B cell (primary cell): ENCODE measurements at regions not wholly inside any gene's neighbourhood (a gene's known extent, or its start where the extent isn't known, plus 50 kb on each side); places are given as distances from the start of the nearest gene placed in this dataset.

Experiments
- EZH2 ChIP-seq: IDR thresholded peaks from 2 replicates; pipeline ENCODE4 v1.6.1; 2012; ENCODE audit warnings: borderline replicate concordance, low read depth, mild to moderate bottlenecking, moderate library complexity, low read length; ENCODE audit not compliant: insufficient read depth, poor library complexity, severe bottlenecking
- TF ChIP-seq, protein P1 (sequence below): fragments of 200-600 bp; IDR thresholded peaks from one replicate; pipeline ENCODE4 v1.8.0; 2022; ENCODE audit warnings: antibody characterized with exemption, mild to moderate bottlenecking

- TF ChIP-seq, protein P1, sequence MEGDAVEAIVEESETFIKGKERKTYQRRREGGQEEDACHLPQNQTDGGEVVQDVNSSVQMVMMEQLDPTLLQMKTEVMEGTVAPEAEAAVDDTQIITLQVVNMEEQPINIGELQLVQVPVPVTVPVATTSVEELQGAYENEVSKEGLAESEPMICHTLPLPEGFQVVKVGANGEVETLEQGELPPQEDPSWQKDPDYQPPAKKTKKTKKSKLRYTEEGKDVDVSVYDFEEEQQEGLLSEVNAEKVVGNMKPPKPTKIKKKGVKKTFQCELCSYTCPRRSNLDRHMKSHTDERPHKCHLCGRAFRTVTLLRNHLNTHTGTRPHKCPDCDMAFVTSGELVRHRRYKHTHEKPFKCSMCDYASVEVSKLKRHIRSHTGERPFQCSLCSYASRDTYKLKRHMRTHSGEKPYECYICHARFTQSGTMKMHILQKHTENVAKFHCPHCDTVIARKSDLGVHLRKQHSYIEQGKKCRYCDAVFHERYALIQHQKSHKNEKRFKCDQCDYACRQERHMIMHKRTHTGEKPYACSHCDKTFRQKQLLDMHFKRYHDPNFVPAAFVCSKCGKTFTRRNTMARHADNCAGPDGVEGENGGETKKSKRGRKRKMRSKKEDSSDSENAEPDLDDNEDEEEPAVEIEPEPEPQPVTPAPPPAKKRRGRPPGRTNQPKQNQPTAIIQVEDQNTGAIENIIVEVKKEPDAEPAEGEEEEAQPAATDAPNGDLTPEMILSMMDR: no peak
- no peak for TF ChIP-seq EZH2
Observed at GRCh38 chr9:134549336-134549735, 92.3 kb upstream of the COL5A1 start.
